ENCODE measurements at regions not wholly inside any gene's neighbourhood (a gene's known extent, or its start where the extent isn't known, plus 50 kb on each side); places are given as distances from the start of the nearest gene placed in this dataset.
"Not testable (repeated sequence)": the region's sequence is repeated elsewhere in the genome, so short reads cannot be mapped to it uniquely, and the experiment has no call there.

- no peak for DNase-seq (ENCODE audit: low read depth)
These were observed 162.8 kb downstream of the SMAD6 start for GRCh38 chr15:66864871-66865281.

GRCh38 chr15:66865622-66866611, 163.9 kb downstream of the SMAD6 start:
- no peak for DNase-seq (ENCODE audit: low read depth)

- DNase-seq (ENCODE audit: low read depth) = no peak
These were observed 164.6 kb downstream of the SMAD6 start for GRCh38 chr15:66866656-66867055.

GRCh38 chr15:66868918-66869317, 166.9 kb downstream of the SMAD6 start:
- DNase-seq (ENCODE audit: low read depth) = no peak

GRCh38 chr15:66870880-66871388, 168.9 kb downstream of the SMAD6 start:
- no peak for DNase-seq (ENCODE audit: low read depth)

- no peak for DNase-seq (ENCODE audit: low read depth)
These were observed 170.4 kb downstream of the SMAD6 start for GRCh38 chr15:66872405-66872804.

GRCh38 chr15:66873331-66873730, 171.3 kb downstream of the SMAD6 start:
- not testable (repeated sequence) for DNase-seq (ENCODE audit: low read depth)

GRCh38 chr15:66873856-66874255, 171.8 kb downstream of the SMAD6 start:
- DNase-seq (ENCODE audit: low read depth) = no peak

GRCh38 chr15:66875588-66876420, 173.8 kb downstream of the SMAD6 start:
- DNase-seq (ENCODE audit: low read depth) = no peak

GRCh38 chr15:66876421-66876730, 174.3 kb downstream of the SMAD6 start:
- DNase-seq (ENCODE audit: low read depth) = no peak

- no peak for DNase-seq (ENCODE audit: low read depth)
These were observed 174.9 kb downstream of the SMAD6 start for GRCh38 chr15:66876731-66877476.

GRCh38 chr15:66877477-66878271, 175.6 kb downstream of the SMAD6 start:
- no peak for DNase-seq (ENCODE audit: low read depth)

GRCh38 chr15:66878761-66879160, 176.7 kb downstream of the SMAD6 start:
- no peak for DNase-seq (ENCODE audit: low read depth)

GRCh38 chr15:66879531-66880368, 177.7 kb downstream of the SMAD6 start:
- no peak for DNase-seq (ENCODE audit: low read depth)

GRCh38 chr15:66880380-66881155, 178.5 kb downstream of the SMAD6 start:
- no peak for DNase-seq (ENCODE audit: low read depth)

- no peak for DNase-seq (ENCODE audit: low read depth)
These were observed 179.3 kb downstream of the SMAD6 start for GRCh38 chr15:66881173-66881905.

GRCh38 chr15:66882251-66883020, 180.4 kb downstream of the SMAD6 start:
- no peak for DNase-seq (ENCODE audit: low read depth)

Measured in forelimb muscle (tissue), 1 donor.